HEK293 (cell line): ENCODE measurements at regions not wholly inside any gene's neighbourhood (a gene's known extent, or its start where the extent isn't known, plus 50 kb on each side); places are given as distances from the start of the nearest gene placed in this dataset.

Source experiments
- CTCF ChIA-PET: fragments of 350-600 bp; formaldehyde crosslinking; extraction: SDS; loops from one replicate; lab custom pipeline; 2021; ENCODE audit warnings: antibody characterized with exemption; lab: Yijun Ruan, JAX
- POLR2A ChIA-PET: fragments of 300-600 bp; formaldehyde crosslinking; extraction: SDS; loops from one replicate; lab custom pipeline; 2020; ENCODE audit warnings: antibody characterized with exemption, inconsistent platforms; lab: Yijun Ruan, JAX
- H3K27ac ChIP-seq: fragments of 200-500 bp; sonication (Bioruptor generic); 2 replicates; pipeline ENCODE4 v1.5.1; 2014; ENCODE audit warnings: low read depth, low read length, control low read depth, inconsistent platforms; ENCODE audit errors: extremely low read depth
- H3K36me3 ChIP-seq, 2 experiments: fragments of 200-500 bp in 1 of 2; sonication (Bioruptor generic) in 1 of 2; 1 replicate in 1 of 2; 2 replicates in 1 of 2; pipeline ENCODE4 v1.5.1; 2014 to 2017; ENCODE audit warnings: inconsistent platforms in 2 of 2, low read length in 2 of 2; ENCODE audit not compliant: control insufficient read depth in 2 of 2, insufficient read depth in 1 of 2
- H3K4me1 ChIP-seq: fragments of 200-500 bp; sonication (Bioruptor generic); 2 replicates; pipeline ENCODE4 v1.5.1; 2014; ENCODE audit warnings: mild to moderate bottlenecking, low read length, inconsistent platforms; ENCODE audit not compliant: control insufficient read depth, insufficient read depth
- H3K4me3 ChIP-seq: 2 replicates; pipeline ENCODE4 v1.5.1; 2011; ENCODE audit warnings: low read depth, mild to moderate bottlenecking, control low read depth, low read length, moderate library complexity
- H3K9me3 ChIP-seq: fragments of 200-500 bp; sonication (Bioruptor generic); 2 replicates; pipeline ENCODE4 v1.5.1; 2014; ENCODE audit warnings: low read depth, low read length, inconsistent platforms; ENCODE audit not compliant: control insufficient read depth, insufficient read depth
- GLIS1 ChIP-seq: fragments of 450-650 bp; formaldehyde crosslinking; IDR thresholded peaks from 2 replicates; pipeline ENCODE4 v1.5.1; 2016; ENCODE audit warnings: missing biosample characterization, missing genetic modification characterization
- IKZF3 ChIP-seq: fragments of 450-650 bp; IDR thresholded peaks from 2 replicates; pipeline ENCODE4 v1.5.0; 2018; ENCODE audit warnings: missing biosample characterization, mild to moderate bottlenecking, missing genetic modification characterization, moderate library complexity
- INSM2 ChIP-seq: fragments of 450-650 bp; formaldehyde crosslinking; IDR thresholded peaks from 2 replicates; pipeline ENCODE4 v1.5.1; 2016; ENCODE audit warnings: missing biosample characterization, missing genetic modification characterization
- PRDM2 ChIP-seq: fragments of 450-650 bp; formaldehyde crosslinking; IDR thresholded peaks from 2 replicates; pipeline ENCODE4 v1.5.1; 2016; ENCODE audit warnings: missing biosample characterization, missing genetic modification characterization, borderline replicate concordance
- PRDM6 ChIP-seq: fragments of 450-650 bp; formaldehyde crosslinking; IDR thresholded peaks from 2 replicates; pipeline ENCODE4 v1.5.1; 2017; ENCODE audit warnings: missing biosample characterization, missing genetic modification characterization
- RBAK ChIP-seq: fragments of 450-650 bp; formaldehyde crosslinking; IDR thresholded peaks from 2 replicates; pipeline ENCODE4 v1.5.1; 2016; ENCODE audit warnings: missing biosample characterization, missing genetic modification characterization
- WT1 ChIP-seq: fragments of 450-650 bp; formaldehyde crosslinking; IDR thresholded peaks from 2 replicates; pipeline ENCODE4 v1.5.1; 2016; ENCODE audit warnings: missing biosample characterization, missing genetic modification characterization
- ZNF121 ChIP-seq: fragments of 450-650 bp; formaldehyde crosslinking; IDR thresholded peaks from 2 replicates; pipeline ENCODE4 v1.5.1; 2016; ENCODE audit warnings: missing biosample characterization, missing genetic modification characterization
- ZNF133 ChIP-seq: fragments of 450-650 bp; formaldehyde crosslinking; IDR thresholded peaks from 2 replicates; pipeline ENCODE4 v1.5.1; 2016; ENCODE audit warnings: missing biosample characterization, missing genetic modification characterization
- ZNF140 ChIP-seq: fragments of 450-650 bp; formaldehyde crosslinking; IDR thresholded peaks from 2 replicates; pipeline ENCODE4 v1.5.1; 2016; ENCODE audit warnings: missing biosample characterization, missing genetic modification characterization
- ZNF2 ChIP-seq: fragments of 450-650 bp; formaldehyde crosslinking; IDR thresholded peaks from 2 replicates; pipeline ENCODE4 v1.5.1; 2016; ENCODE audit warnings: missing biosample characterization, missing genetic modification characterization
- ZNF292 ChIP-seq: fragments of 450-650 bp; formaldehyde crosslinking; IDR thresholded peaks from 2 replicates; pipeline ENCODE4 v1.5.1; 2016; ENCODE audit warnings: low read depth, missing biosample characterization, missing genetic modification characterization, borderline replicate concordance
- ZNF394 ChIP-seq: fragments of 450-650 bp; formaldehyde crosslinking; IDR thresholded peaks from 2 replicates; pipeline ENCODE4 v1.5.1; 2016; ENCODE audit warnings: missing biosample characterization, missing genetic modification characterization, mild to moderate bottlenecking, moderate library complexity, borderline replicate concordance
- ZNF449 ChIP-seq: fragments of 450-650 bp; formaldehyde crosslinking; IDR thresholded peaks from 2 replicates; pipeline ENCODE4 v1.5.1; 2017; ENCODE audit warnings: missing biosample characterization, mild to moderate bottlenecking, missing genetic modification characterization, moderate library complexity
- ZNF488 ChIP-seq: fragments of 450-650 bp; formaldehyde crosslinking; IDR thresholded peaks from 2 replicates; pipeline ENCODE4 v1.5.1; 2016; ENCODE audit warnings: missing biosample characterization, missing genetic modification characterization
- ZNF510 ChIP-seq: fragments of 450-650 bp; formaldehyde crosslinking; IDR thresholded peaks from 2 replicates; pipeline ENCODE4 v1.5.1; 2018; ENCODE audit warnings: mild to moderate bottlenecking, missing genetic modification characterization, missing biosample characterization; ENCODE audit not compliant: insufficient replicate concordance
- ZNF544 ChIP-seq: fragments of 450-650 bp; formaldehyde crosslinking; IDR thresholded peaks from 2 replicates; pipeline ENCODE4 v1.5.0; 2017; ENCODE audit warnings: missing biosample characterization, missing genetic modification characterization
- ZNF629 ChIP-seq: fragments of 450-650 bp; formaldehyde crosslinking; IDR thresholded peaks from 2 replicates; pipeline ENCODE4 v1.5.1; 2017; ENCODE audit warnings: missing biosample characterization, missing genetic modification characterization
- ZNF747 ChIP-seq: fragments of 450-650 bp; formaldehyde crosslinking; IDR thresholded peaks from 2 replicates; pipeline ENCODE4 v1.5.1; 2016; ENCODE audit warnings: missing biosample characterization, missing genetic modification characterization
- ZNF777 ChIP-seq: fragments of 450-650 bp; formaldehyde crosslinking; IDR thresholded peaks from 2 replicates; pipeline ENCODE4 v1.5.1; 2017; ENCODE audit warnings: missing biosample characterization, missing genetic modification characterization, borderline replicate concordance

GRCh38 chr9:86821006-86821845, 126.1 kb downstream of the GAS1 start (continued):
- no peak for TF ChIP-seq PRDM2 (tag by site-specific recombination)
- TF ChIP-seq INSM2 (tag by site-specific recombination) = 0 out of 2 replicates have a peak, but pooled peaks have one; percentile 39
- TF ChIP-seq ZNF747 (tag by site-specific recombination) = no peak
- peak; percentile 47 for TF ChIP-seq ZNF629 (tag by site-specific recombination)
- no peak for TF ChIP-seq ZNF292 (tag by site-specific recombination)
- TF ChIP-seq PRDM6 (tag by site-specific recombination) = peak; percentile 38
- TF ChIP-seq IKZF3 (tag by site-specific recombination) = no peak
- no peak for TF ChIP-seq ZNF394 (tag by site-specific recombination)

GRCh38 chr9:86819552-86819951, 127.8 kb downstream of the GAS1 start:
- Histone ChIP-seq H3K4me1 (no peaks in the 10 kb centered on the region), H3K36me3 (no peaks in the 10 kb centered on the region), H3K27ac (no peak overlapping the region), H3K4me3 (no peak overlapping the region), H3K9me3 (no peaks in the 10 kb centered on the region)
- TF ChIP-seq WT1 (tag by site-specific recombination) (no peak), ZNF449 (tag by site-specific recombination) (no peak), GLIS1 (tag by site-specific recombination) (no peak), ZNF544 (tag by site-specific recombination) (no peak), ZNF140 (tag by site-specific recombination) (no peak), ZNF777 (tag by site-specific recombination) (no peak), RBAK (tag by site-specific recombination) (no peak), ZNF133 (tag by site-specific recombination) (no peak), ZNF510 (tag by site-specific recombination) (no peak), ZNF488 (no peak), ZNF2 (no peak), ZNF121 (tag by site-specific recombination) (no peak)
- ChIA-PET POLR2A (no interaction called here), CTCF (no interaction called here)
